SK-N-MC (cell line): ENCODE measurements at regions not wholly inside any gene's neighbourhood (a gene's known extent, or its start where the extent isn't known, plus 50 kb on each side); places are given as distances from the start of the nearest gene placed in this dataset.
A peak's percentile ranks its signal among the peaks of the same experiment; 100 is the strongest.
"Not testable (repeated sequence)": the region's sequence is repeated elsewhere in the genome, so short reads cannot be mapped to it uniquely, and the experiment has no call there.

Experiments used
- DNase-seq: peaks from one replicate; pipeline ENCODE4 v3.0.0-alpha.2; 2011; ENCODE audit warnings: low read depth, low spot score
- H3K27ac ChIP-seq: fragments of 200-600 bp; sonication (generic); 2 replicates; pipeline ENCODE4 v1.5.1; 2016; ENCODE audit warnings: mixed run types
- H3K36me3 ChIP-seq: fragments of 200-600 bp; sonication (generic); 2 replicates; pipeline ENCODE4 v1.6.1; 2017; ENCODE audit warnings: antibody characterized with exemption, low read length, mixed read lengths; ENCODE audit not compliant: insufficient read depth
- H3K4me3 ChIP-seq: fragments of 200-600 bp; sonication (generic); 2 replicates; pipeline ENCODE4 v1.5.1; 2016
- H3K9ac ChIP-seq: fragments of 200-600 bp; sonication (generic); 2 replicates; pipeline ENCODE4 v1.8.0; 2017; ENCODE audit warnings: mixed run types, mixed read lengths; ENCODE audit not compliant: insufficient read length
- H3K9me3 ChIP-seq: fragments of 200-600 bp; sonication (generic); 2 replicates; pipeline ENCODE4 v1.6.1; 2017; ENCODE audit warnings: low read depth, mild to moderate bottlenecking, antibody characterized with exemption, low read length, moderate library complexity, mixed read lengths
- EZH2 ChIP-seq: fragments of 200-600 bp; sonication (generic); IDR thresholded peaks from one replicate; pipeline ENCODE4 v1.6.1; 2017; ENCODE audit warnings: antibody characterized with exemption
- FOXP2 ChIP-seq: optimal IDR thresholded peaks from 2 replicates; pipeline ENCODE3; 2011; ENCODE audit warnings: mild to moderate bottlenecking, moderate library complexity; ENCODE audit not compliant: insufficient read depth; ENCODE audit errors: extremely low read length, control extremely low read depth
- POLR2AphosphoS5 ChIP-seq: IDR thresholded peaks from 2 replicates; pipeline ENCODE4 v1.6.1; 2012; ENCODE audit warnings: mild to moderate bottlenecking, low read depth, low read length, borderline replicate concordance

DNA sequence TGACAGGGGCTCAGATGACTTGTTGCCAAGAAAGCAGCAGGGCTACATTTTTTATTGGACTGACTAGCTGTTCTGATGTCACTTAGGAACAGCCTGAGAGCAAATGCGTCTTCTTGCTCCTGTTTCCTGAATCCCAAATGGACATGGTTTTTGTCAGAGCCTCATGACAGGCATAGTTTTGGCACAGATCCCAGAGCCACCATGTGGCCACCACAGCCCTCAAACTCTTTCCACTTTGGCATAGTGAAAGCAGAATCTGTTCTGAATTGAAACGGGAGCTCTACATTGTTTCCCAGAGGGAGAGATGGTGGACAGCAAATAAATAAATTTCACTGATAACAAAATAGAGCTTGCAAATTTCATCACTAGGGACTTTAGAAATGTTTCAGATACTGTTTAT is 222.2 kb downstream of the C11orf87 start:
- H3K9me3 ChIP-seq: no peaks in the 10 kb centered on the region
- peak overlapping the region; percentile 32; the same call in 1 of the 2 replicates for H3K4me3 ChIP-seq
- no peak overlapping the region for H3K27ac ChIP-seq
- DNase-seq: peak; percentile 67
- no peaks in the 10 kb centered on the region for H3K36me3 ChIP-seq
- no peak for TF ChIP-seq FOXP2
- TF ChIP-seq EZH2: no peak
- TF ChIP-seq POLR2AphosphoS5: no peak
- H3K9ac ChIP-seq: no peak overlapping the region

DNA sequence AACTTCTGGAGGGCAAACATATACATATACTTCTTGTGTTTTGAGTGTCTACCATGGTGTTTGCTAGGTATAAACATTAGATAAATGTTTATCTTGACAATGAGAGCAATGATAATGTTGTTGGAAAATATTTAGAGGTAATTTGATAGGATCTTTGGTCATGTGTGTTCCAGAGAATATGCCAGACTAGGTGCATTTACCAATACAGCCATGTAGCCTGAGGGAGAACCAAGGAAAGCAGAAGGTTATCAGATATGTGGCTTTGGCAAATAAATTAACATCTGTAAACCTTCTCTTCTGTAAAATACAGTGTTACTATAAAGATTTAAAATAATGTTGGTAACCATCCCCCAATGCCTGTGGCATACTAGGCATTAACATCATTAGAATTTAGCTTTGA is 226.8 kb downstream of the C11orf87 start:
- DNase-seq: no peak
- Histone ChIP-seq H3K27ac (no peak overlapping the region), H3K9ac (no peak overlapping the region), H3K36me3 (no peaks in the 10 kb centered on the region), H3K4me3 (no peak overlapping the region), H3K9me3 (no peaks in the 10 kb centered on the region)
- TF ChIP-seq EZH2: no peak
- TF ChIP-seq POLR2AphosphoS5: no peak
- no peak for TF ChIP-seq FOXP2

DNA sequence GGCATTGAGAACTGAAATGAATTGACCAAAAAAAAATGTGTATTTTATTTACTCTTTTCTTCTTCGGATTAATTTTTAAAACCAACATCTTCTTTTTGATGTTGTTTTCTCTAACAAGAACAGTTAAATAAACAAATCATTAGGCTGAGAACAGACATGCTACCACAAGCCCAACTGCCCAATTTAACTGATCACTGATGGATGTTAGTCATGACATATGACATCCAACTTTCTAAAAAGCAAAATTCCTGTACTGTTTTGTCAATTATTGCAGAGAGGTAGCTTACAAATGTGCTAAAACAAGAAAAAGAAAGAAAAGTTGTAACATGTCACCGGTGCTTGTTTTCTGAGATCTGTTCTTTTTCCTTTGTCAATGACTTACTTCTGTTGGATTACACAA is 232.1 kb downstream of the C11orf87 start:
- no peaks in the 10 kb centered on the region for H3K36me3 ChIP-seq
- DNase-seq: no peak
- H3K9ac ChIP-seq: no peak overlapping the region
- TF ChIP-seq POLR2AphosphoS5 (no peak), EZH2 (no peak), FOXP2 (no peak)
- H3K4me3 ChIP-seq: no peak overlapping the region
- no peak overlapping the region for H3K27ac ChIP-seq
- H3K9me3 ChIP-seq: no peaks in the 10 kb centered on the region

- Histone ChIP-seq H3K27ac (no peak overlapping the region), H3K4me3 (no peak overlapping the region), H3K9ac (no peak overlapping the region), H3K36me3 (no peaks in the 10 kb centered on the region), H3K9me3 (no peaks in the 10 kb centered on the region)
- no peak for DNase-seq
- TF ChIP-seq FOXP2: no peak
- no peak for TF ChIP-seq EZH2
- no peak for TF ChIP-seq POLR2AphosphoS5
Measured at GRCh38 chr11:109658190-109658589, 236.2 kb downstream of the C11orf87 start.

DNA sequence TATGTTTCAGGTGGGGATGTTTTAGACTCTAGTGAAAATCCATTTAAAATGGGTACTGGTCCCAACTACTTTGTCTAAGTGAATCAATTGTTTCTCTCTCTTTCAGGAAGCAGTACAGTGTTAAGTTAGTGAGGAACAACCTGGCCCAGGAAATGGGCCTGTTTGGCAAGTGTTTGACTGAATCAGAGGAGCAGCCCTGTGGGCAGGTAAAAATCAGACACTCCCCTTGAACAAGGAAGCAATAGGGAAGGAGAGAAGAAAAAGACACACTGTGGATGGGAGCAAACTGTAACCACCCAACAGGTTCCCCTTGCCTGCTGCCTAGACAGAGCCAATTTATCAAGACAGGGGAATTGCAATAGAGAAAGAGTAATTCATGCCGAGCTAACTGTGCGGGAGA is 245.7 kb downstream of the C11orf87 start:
- no peaks in the 10 kb centered on the region for H3K36me3 ChIP-seq
- no peaks in the 10 kb centered on the region for H3K9me3 ChIP-seq
- H3K27ac ChIP-seq: no peak overlapping the region
- no peak for DNase-seq
- no peak overlapping the region for H3K4me3 ChIP-seq
- TF ChIP-seq FOXP2: no peak
- TF ChIP-seq POLR2AphosphoS5: no peak
- no peak for TF ChIP-seq EZH2
- no peak overlapping the region for H3K9ac ChIP-seq

GRCh38 chr11:109668973-109669634 is 247.1 kb downstream of the C11orf87 start:
- Histone ChIP-seq H3K9ac (no peak overlapping the region), H3K9me3 (no peaks in the 10 kb centered on the region), H3K27ac (no peak overlapping the region), H3K4me3 (no peak overlapping the region), H3K36me3 (no peaks in the 10 kb centered on the region)
- TF ChIP-seq POLR2AphosphoS5 (no peak), FOXP2 (no peak), EZH2 (no peak)
- DNase-seq: no peak

DNA sequence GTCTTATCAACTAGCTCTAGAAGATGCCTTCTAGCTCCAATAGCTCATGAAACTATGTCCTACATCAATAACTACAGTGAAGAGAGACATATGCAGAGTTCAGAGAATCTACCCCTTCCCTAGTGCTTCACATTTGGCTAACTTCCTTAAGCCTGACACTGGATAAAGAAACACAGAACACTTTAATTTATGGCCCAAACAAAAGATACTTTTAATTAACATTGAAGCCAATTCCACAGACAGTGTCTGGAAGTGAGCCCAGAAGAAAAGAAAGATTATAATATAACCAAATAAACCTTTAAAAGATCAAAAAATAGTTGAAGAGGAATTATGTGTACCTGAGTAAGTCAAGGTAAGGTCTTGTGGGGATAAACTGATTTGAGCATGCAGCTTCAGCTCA is 255.2 kb downstream of the C11orf87 start:
- DNase-seq: no peak
- no peak for TF ChIP-seq FOXP2
- TF ChIP-seq POLR2AphosphoS5: no peak
- TF ChIP-seq EZH2: no peak
- H3K9me3 ChIP-seq: no peaks in the 10 kb centered on the region
- H3K4me3 ChIP-seq: no peak overlapping the region
- no peak overlapping the region for H3K27ac ChIP-seq
- no peaks in the 10 kb centered on the region for H3K36me3 ChIP-seq
- no peak overlapping the region for H3K9ac ChIP-seq

- TF ChIP-seq POLR2AphosphoS5: no peak
- no peak for TF ChIP-seq EZH2
- TF ChIP-seq FOXP2: no peak
- Histone ChIP-seq H3K27ac (no peak overlapping the region), H3K9me3 (no peaks in the 10 kb centered on the region), H3K4me3 (no peak overlapping the region), H3K36me3 (no peaks in the 10 kb centered on the region), H3K9ac (no peak overlapping the region)
- no peak for DNase-seq
Measured at GRCh38 chr11:109677876-109678275, 255.9 kb downstream of the C11orf87 start.

- no peaks in the 10 kb centered on the region for H3K9me3 ChIP-seq
- H3K4me3 ChIP-seq: no peak overlapping the region
- no peak overlapping the region for H3K27ac ChIP-seq
- no peaks in the 10 kb centered on the region for H3K36me3 ChIP-seq
- no peak overlapping the region for H3K9ac ChIP-seq
- TF ChIP-seq EZH2 (no peak), POLR2AphosphoS5 (no peak), FOXP2 (no peak)
- DNase-seq: no peak
Measured at GRCh38 chr11:109680127-109680526, 258.1 kb downstream of the C11orf87 start.

DNA sequence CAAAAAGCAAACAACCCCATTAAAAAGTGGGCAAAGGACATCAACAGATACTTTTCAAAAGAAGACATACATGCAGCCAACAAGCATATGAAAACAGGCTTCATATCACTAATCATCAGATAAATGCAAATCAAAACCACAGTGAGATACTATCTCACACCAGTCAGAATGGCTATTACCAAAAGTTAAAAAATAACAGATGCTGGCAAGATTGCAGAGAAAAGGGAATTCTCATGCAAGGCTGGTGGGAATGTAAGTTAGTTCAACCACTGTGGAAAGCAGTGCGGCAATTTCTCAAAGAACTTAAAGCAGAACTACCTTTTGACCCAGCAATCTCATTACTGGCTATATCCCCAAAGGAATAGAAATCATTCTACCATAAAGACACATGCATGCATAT is 260.8 kb downstream of the C11orf87 start:
- not testable (repeated sequence) for H3K4me3 ChIP-seq, H3K27ac ChIP-seq, H3K36me3 ChIP-seq, H3K9me3 ChIP-seq, H3K9ac ChIP-seq
- peak; percentile 10 for DNase-seq
